SK-N-MC (cell line): ENCODE measurements at regions not wholly inside any gene's neighbourhood (a gene's known extent, or its start where the extent isn't known, plus 50 kb on each side); places are given as distances from the start of the nearest gene placed in this dataset.

Experiments used
- EZH2 ChIP-seq: fragments of 200-600 bp; sonication (generic); IDR thresholded peaks from one replicate; pipeline ENCODE4 v1.6.1; 2017; ENCODE audit warnings: antibody characterized with exemption
- FOXP2 ChIP-seq: optimal IDR thresholded peaks from 2 replicates; pipeline ENCODE3; 2011; ENCODE audit warnings: mild to moderate bottlenecking, moderate library complexity; ENCODE audit not compliant: insufficient read depth; ENCODE audit errors: extremely low read length, control extremely low read depth
- POLR2AphosphoS5 ChIP-seq: IDR thresholded peaks from 2 replicates; pipeline ENCODE4 v1.6.1; 2012; ENCODE audit warnings: mild to moderate bottlenecking, low read depth, low read length, borderline replicate concordance

DNA sequence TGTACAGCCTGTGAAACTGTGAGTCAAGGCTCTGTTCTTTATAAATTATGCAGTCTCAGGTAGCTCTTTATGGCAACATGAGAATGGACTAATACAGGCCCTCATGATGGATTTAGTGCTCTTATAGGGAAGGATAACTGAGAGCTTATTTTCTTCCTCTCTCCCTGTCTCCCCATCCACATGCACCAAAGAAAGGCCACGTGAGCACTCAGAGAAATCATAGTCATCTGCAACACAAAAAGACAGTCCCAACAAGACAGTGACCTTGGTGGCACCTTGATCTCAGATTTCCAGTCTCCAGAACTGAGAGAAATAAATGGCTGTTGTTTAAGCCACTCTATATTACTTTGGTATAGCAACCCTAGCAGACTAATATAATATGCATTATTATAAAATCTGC lies 2133.6 kb upstream of the ACO1 start:
- TF ChIP-seq POLR2AphosphoS5 (no peak), EZH2 (no peak), FOXP2 (no peak)
